GM19452 (cell line): ENCODE measurements at regions not wholly inside any gene's neighbourhood (a gene's known extent, or its start where the extent isn't known, plus 50 kb on each side); places are given as distances from the start of the nearest gene placed in this dataset.
"Not testable (repeated sequence)": the region's sequence is repeated elsewhere in the genome, so short reads cannot be mapped to it uniquely, and the experiment has no call there.

Experiments
- ATAC-seq: cut with Tn5 transposase; IDR thresholded peaks from one replicate; pipeline ENCODE4 v1.9.1; 2021; ENCODE audit not compliant: unreplicated experiment

- no peak for ATAC-seq
These were observed 79.1 kb downstream of the CTH start for GRCh38 chr1:70490153-70490552.

GRCh38 chr1:70495370-70495769 is 84.3 kb downstream of the CTH start:
- ATAC-seq: no peak

GRCh38 chr1:70496181-70496580 is 85.1 kb downstream of the CTH start:
- no peak for ATAC-seq

- no peak for ATAC-seq
These were observed 86.1 kb downstream of the CTH start for GRCh38 chr1:70497152-70497551.

GRCh38 chr1:70498666-70499065 is 87.6 kb downstream of the CTH start:
- ATAC-seq: no peak

- ATAC-seq: no peak
These were observed 88.6 kb downstream of the CTH start for GRCh38 chr1:70499695-70500094.

GRCh38 chr1:70503358-70503757 is 92.3 kb downstream of the CTH start:
- no peak for ATAC-seq

GRCh38 chr1:70504176-70504820 is 93.2 kb downstream of the CTH start:
- ATAC-seq: peak; percentile 95

GRCh38 chr1:70504821-70505193 is 93.7 kb downstream of the CTH start:
- peak; percentile 37 for ATAC-seq

- ATAC-seq: not testable (repeated sequence)
These were observed 96.9 kb downstream of the CTH start for GRCh38 chr1:70507991-70508390.

- ATAC-seq: peak; percentile 94
These were observed 99.2 kb downstream of the CTH start for GRCh38 chr1:70509996-70510876.

GRCh38 chr1:70517444-70517843 is 106.4 kb downstream of the CTH start:
- peak; percentile 42 for ATAC-seq

- ATAC-seq: peak; percentile 10
These were observed 107.0 kb downstream of the CTH start for GRCh38 chr1:70518106-70518505.

- no peak for ATAC-seq
These were observed 117.7 kb downstream of the CTH start for GRCh38 chr1:70528590-70529333.

- ATAC-seq: no peak
These were observed 125.8 kb downstream of the CTH start for GRCh38 chr1:70536708-70537366.

GRCh38 chr1:70537788-70538187 is 126.7 kb downstream of the CTH start:
- no peak for ATAC-seq

- no peak for ATAC-seq
These were observed 131.0 kb downstream of the CTH start for GRCh38 chr1:70542030-70542429.

GRCh38 chr1:70542856-70543255 is 131.8 kb downstream of the CTH start:
- no peak for ATAC-seq

- ATAC-seq: no peak
These were observed 135.7 kb downstream of the CTH start for GRCh38 chr1:70546726-70547125.

GRCh38 chr1:70552662-70553566 is 141.8 kb downstream of the CTH start:
- no peak for ATAC-seq
